B cell (primary cell): ENCODE measurements at regions not wholly inside any gene's neighbourhood (a gene's known extent, or its start where the extent isn't known, plus 50 kb on each side); places are given as distances from the start of the nearest gene placed in this dataset.

Experiments
- ATAC-seq: fragments of 200-7000 bp; cut with Tn5 transposase; one replicate; pipeline ENCODE4 v1.10.0; 2021; ENCODE audit warnings: low read depth, mild to moderate bottlenecking, moderate number of reproducible peaks, moderate library complexity
- CTCF ChIA-PET: fragments of 350-600 bp; sonication (Branson Sonifier 250); formaldehyde crosslinking; loops from one replicate; lab custom pipeline; 2021; ENCODE audit warnings: antibody characterized with exemption, inconsistent platforms; lab: Charles Lee
- POLR2A ChIA-PET: fragments of 350-600 bp; sonication (Branson Sonifier 250); formaldehyde crosslinking; loops from one replicate; lab custom pipeline; 2021; ENCODE audit warnings: antibody characterized with exemption; lab: Charles Lee
- DNase-seq: peaks from one replicate; pipeline ENCODE4 v3.0.0; 2013
- H2AFZ ChIP-seq: 2 replicates; pipeline ENCODE4 v1.6.1; 2012; ENCODE audit warnings: mild to moderate bottlenecking, low read depth, low read length; ENCODE audit not compliant: insufficient read depth, poor library complexity, severe bottlenecking
- H3K27ac ChIP-seq, 2 donors: 1 replicate in 1 of 2; 2 replicates in 1 of 2; pipeline ENCODE4 v1.5.1; 2012 to 2013; ENCODE audit warnings: low read length in 2 of 2, mild to moderate bottlenecking in 2 of 2, moderate library complexity in 1 of 2
- H3K27me3 ChIP-seq, 4 experiments: fragments of 200-600 bp in 1 of 4; sonication (generic) in 1 of 4; replicated peaks in 1 of 4; 1 replicate in 2 of 4; 2 replicates in 2 of 4; pipeline versions ENCODE4 v1.6.1 to v1.7.0; 2013 to 2016; ENCODE audit warnings: low read length in 3 of 4, mild to moderate bottlenecking in 2 of 4, mixed read lengths in 1 of 4, moderate library complexity in 1 of 4; ENCODE audit not compliant: insufficient read depth in 4 of 4, control insufficient read depth in 3 of 4; ENCODE audit errors: control extremely low read depth in 1 of 4
- H3K36me3 ChIP-seq, 2 experiments: replicated peaks in 1 of 2; 1 replicate in 1 of 2; 2 replicates in 1 of 2; pipeline versions ENCODE4 v1.6.1 to v1.7.1; 2013; ENCODE audit warnings: low read length in 1 of 2; ENCODE audit not compliant: insufficient read depth in 2 of 2, control insufficient read depth in 1 of 2; ENCODE audit errors: control extremely low read depth in 1 of 2, extremely low read depth in 1 of 2
- H3K4me1 ChIP-seq, 2 donors: fragments of 200-600 bp in 1 of 2; sonication (generic) in 1 of 2; 1 replicate in 1 of 2; 2 replicates in 1 of 2; pipeline versions ENCODE4 v1.5.1 to v1.6.1; 2013 to 2017; ENCODE audit warnings: low read length in 2 of 2; ENCODE audit not compliant: control insufficient read depth in 2 of 2, insufficient read depth in 2 of 2
- H3K4me2 ChIP-seq: replicated peaks from 2 replicates; pipeline ENCODE3; 2012; ENCODE audit warnings: mild to moderate bottlenecking, low read depth, low read length; ENCODE audit not compliant: poor library complexity, severe bottlenecking
- H3K4me3 ChIP-seq, 5 experiments: fragments of 200-600 bp in 1 of 5; sonication (generic) in 1 of 5; 1 replicate in 3 of 5; 2 replicates in 2 of 5; pipeline versions ENCODE4 v1.5.1 to v1.7.0; 2011 to 2016; ENCODE audit warnings: low read length in 4 of 5, mild to moderate bottlenecking in 4 of 5, low read depth in 2 of 5, control low read depth in 1 of 5, moderate library complexity in 1 of 5; ENCODE audit not compliant: insufficient read depth in 1 of 5; ENCODE audit errors: control extremely low read depth in 1 of 5, extremely low read depth in 1 of 5
- H3K79me2 ChIP-seq: fragments of 200-600 bp; sonication (generic); one replicate; pipeline ENCODE4 v1.6.0; 2016; ENCODE audit warnings: low read length; ENCODE audit not compliant: control insufficient read depth, insufficient read depth
- H3K9ac ChIP-seq: fragments of 200-600 bp; sonication (generic); 2 replicates; pipeline ENCODE4 v1.6.1; 2017; ENCODE audit warnings: mild to moderate bottlenecking, low read length, moderate library complexity
- H3K9me3 ChIP-seq, 3 donors: one replicate each; pipeline versions ENCODE4 v1.6.1 to v1.7.1; 2013; ENCODE audit warnings: low read length in 2 of 3; ENCODE audit not compliant: control insufficient read depth in 2 of 3, insufficient read depth in 1 of 3; ENCODE audit errors: control extremely low read depth in 1 of 3
- H4K20me1 ChIP-seq: 2 replicates; pipeline ENCODE4 v1.6.0; 2012; ENCODE audit warnings: mild to moderate bottlenecking, low read length; ENCODE audit not compliant: insufficient read depth, control insufficient read depth, poor library complexity, severe bottlenecking
- H3K27ac Mint-ChIP-seq: one replicate; pipeline ENCODE4 v1.8.0; 2021; ENCODE audit warnings: mixed read lengths
- H3K27me3 Mint-ChIP-seq: one replicate; pipeline ENCODE4 v1.8.0; 2021; ENCODE audit warnings: mixed read lengths
- H3K4me1 Mint-ChIP-seq: one replicate; pipeline ENCODE4 v1.8.0; 2021; ENCODE audit warnings: mixed read lengths
- H3K4me3 Mint-ChIP-seq: one replicate; pipeline ENCODE4 v1.8.0; 2021; ENCODE audit warnings: mixed read lengths
- H3K9me3 Mint-ChIP-seq: one replicate; pipeline ENCODE4 v1.8.0; 2022; ENCODE audit warnings: mixed read lengths; ENCODE audit not compliant: insufficient read depth
- EZH2 ChIP-seq: IDR thresholded peaks from 2 replicates; pipeline ENCODE4 v1.6.1; 2012; ENCODE audit warnings: borderline replicate concordance, low read depth, mild to moderate bottlenecking, moderate library complexity, low read length; ENCODE audit not compliant: insufficient read depth, poor library complexity, severe bottlenecking
- WGBS: methylation state at CpG from one replicate; pipeline ENCODE4 v1.1.5; 2013; ENCODE audit warnings: missing lambda C conversion rate; ENCODE audit not compliant: insufficient coverage; 5-methylcytosine and 5-hydroxymethylcytosine counted together
- intact Hi-C: fragments of 100-400 bp; cut with micrococcal nuclease; formaldehyde crosslinking; loops from one replicate; pipeline ENCODE4 v1.10.0; 2022
- TF ChIP-seq, protein P1 (sequence below): fragments of 200-600 bp; IDR thresholded peaks from one replicate; pipeline ENCODE4 v1.8.0; 2022; ENCODE audit warnings: antibody characterized with exemption, mild to moderate bottlenecking

DNA sequence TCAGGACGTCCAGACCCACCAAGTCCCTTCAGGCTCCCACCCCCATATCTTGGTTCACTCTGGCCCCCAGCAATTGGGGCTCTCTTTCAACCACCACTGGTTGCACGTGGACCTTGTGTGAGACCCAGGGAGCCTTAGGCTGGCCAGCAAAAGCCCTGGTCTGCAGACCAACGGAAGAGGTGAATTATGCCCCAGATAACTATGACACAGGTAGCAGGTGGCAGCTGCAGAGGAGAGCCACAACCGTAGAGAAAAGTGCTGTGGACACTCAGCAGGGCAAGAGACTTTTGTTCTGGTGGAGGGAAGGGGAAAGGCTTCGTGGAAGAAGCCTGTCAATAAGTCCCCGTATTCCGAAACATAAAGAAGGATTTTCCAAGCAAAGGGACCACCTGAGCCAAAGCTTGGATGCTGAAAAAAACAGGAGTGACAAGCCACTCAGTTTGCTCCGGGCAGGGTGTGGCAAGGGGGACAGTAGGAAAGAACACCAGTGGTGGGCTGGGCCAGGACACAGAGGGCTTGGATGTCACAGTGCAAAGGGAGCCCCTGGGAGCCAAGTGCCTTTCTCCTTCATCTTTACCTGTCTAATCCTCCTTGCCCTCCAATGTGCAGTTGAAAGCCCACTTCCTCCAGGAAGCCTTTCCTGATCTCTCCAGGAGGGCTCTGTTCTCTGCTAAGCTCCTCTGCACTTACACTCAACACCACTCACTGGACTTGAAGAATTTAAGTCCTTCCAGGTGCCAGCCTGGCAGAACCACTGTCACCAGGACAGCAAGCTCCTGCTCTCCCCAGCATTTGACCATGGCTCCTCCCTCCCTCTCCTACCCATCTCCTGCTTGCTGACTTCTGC lies 264.7 kb downstream of the BUD13 start:
- H3K4me1 Mint-ChIP-seq = no peaks in the 10 kb centered on the region
- 74% methylated on average over 8 of the region's 8 CpGs for WGBS
- Histone ChIP-seq H2AFZ (no peak overlapping the region), H3K9me3 (peaks cover 0 to 4% (median 0%) of the 10 kb centered on the region in 3 donors), H3K79me2 (no peaks in the 10 kb centered on the region), H3K4me2 (no peak overlapping the region), H3K36me3 (no peaks in the 10 kb centered on the region), H4K20me1 (no peaks in the 10 kb centered on the region), H3K4me3 (no peak overlapping the region), H3K27me3 (peaks cover 0 to 14% (median 0%) of the 10 kb centered on the region in 4 experiments), H3K4me1 (no peaks in the 10 kb centered on the region), H3K27ac (no peak overlapping the region), H3K9ac (no peak overlapping the region)
- no peak overlapping the region for H3K4me3 Mint-ChIP-seq
- DNase-seq (no peak), ATAC-seq (no peak)
- TF ChIP-seq, protein P1, sequence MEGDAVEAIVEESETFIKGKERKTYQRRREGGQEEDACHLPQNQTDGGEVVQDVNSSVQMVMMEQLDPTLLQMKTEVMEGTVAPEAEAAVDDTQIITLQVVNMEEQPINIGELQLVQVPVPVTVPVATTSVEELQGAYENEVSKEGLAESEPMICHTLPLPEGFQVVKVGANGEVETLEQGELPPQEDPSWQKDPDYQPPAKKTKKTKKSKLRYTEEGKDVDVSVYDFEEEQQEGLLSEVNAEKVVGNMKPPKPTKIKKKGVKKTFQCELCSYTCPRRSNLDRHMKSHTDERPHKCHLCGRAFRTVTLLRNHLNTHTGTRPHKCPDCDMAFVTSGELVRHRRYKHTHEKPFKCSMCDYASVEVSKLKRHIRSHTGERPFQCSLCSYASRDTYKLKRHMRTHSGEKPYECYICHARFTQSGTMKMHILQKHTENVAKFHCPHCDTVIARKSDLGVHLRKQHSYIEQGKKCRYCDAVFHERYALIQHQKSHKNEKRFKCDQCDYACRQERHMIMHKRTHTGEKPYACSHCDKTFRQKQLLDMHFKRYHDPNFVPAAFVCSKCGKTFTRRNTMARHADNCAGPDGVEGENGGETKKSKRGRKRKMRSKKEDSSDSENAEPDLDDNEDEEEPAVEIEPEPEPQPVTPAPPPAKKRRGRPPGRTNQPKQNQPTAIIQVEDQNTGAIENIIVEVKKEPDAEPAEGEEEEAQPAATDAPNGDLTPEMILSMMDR = no peak
- no peak for TF ChIP-seq EZH2
- no peak overlapping the region for H3K27ac Mint-ChIP-seq
- peaks cover 36% of the 10 kb centered on the region for H3K27me3 Mint-ChIP-seq
- ChIA-PET POLR2A (no interaction called here), CTCF (no interaction called here)
- intact Hi-C loops = no loop called here
- no peaks in the 10 kb centered on the region for H3K9me3 Mint-ChIP-seq

GRCh38 chr11:116507016-116507415 lies 265.8 kb downstream of the BUD13 start:
- Mint-ChIP-seq H3K4me1 (no peaks in the 10 kb centered on the region), H3K9me3 (no peaks in the 10 kb centered on the region), H3K27ac (no peak overlapping the region), H3K4me3 (no peak overlapping the region), H3K27me3 (peaks cover 45% of the 10 kb centered on the region)
- no peak overlapping the region for H3K4me3 ChIP-seq
- H3K9ac ChIP-seq = no peak overlapping the region
- TF ChIP-seq EZH2 = no peak
- TF ChIP-seq, protein P1 = no peak
- H4K20me1 ChIP-seq = no peaks in the 10 kb centered on the region
- H3K36me3 ChIP-seq = no peaks in the 10 kb centered on the region
- H3K27me3 ChIP-seq = peaks cover 0 to 24% (median 0%) of the 10 kb centered on the region in 4 experiments
- ATAC-seq = no peak
- no peak for DNase-seq
- no peak overlapping the region for H3K27ac ChIP-seq
- intact Hi-C loops = no loop called here
- no peak overlapping the region for H3K4me2 ChIP-seq
- 42% methylated on average over 2 of the region's 4 CpGs for WGBS
- CTCF ChIA-PET = no interaction called here
- peaks cover 0 to 8% (median 0%) of the 10 kb centered on the region in 3 donors for H3K9me3 ChIP-seq
- H3K79me2 ChIP-seq = no peaks in the 10 kb centered on the region
- no peaks in the 10 kb centered on the region for H3K4me1 ChIP-seq
- POLR2A ChIA-PET = no interaction called here
- no peak overlapping the region for H2AFZ ChIP-seq
